ENCODE measurements at regions not wholly inside any gene's neighbourhood (a gene's known extent, or its start where the extent isn't known, plus 50 kb on each side); places are given as distances from the start of the nearest gene placed in this dataset.

DNA sequence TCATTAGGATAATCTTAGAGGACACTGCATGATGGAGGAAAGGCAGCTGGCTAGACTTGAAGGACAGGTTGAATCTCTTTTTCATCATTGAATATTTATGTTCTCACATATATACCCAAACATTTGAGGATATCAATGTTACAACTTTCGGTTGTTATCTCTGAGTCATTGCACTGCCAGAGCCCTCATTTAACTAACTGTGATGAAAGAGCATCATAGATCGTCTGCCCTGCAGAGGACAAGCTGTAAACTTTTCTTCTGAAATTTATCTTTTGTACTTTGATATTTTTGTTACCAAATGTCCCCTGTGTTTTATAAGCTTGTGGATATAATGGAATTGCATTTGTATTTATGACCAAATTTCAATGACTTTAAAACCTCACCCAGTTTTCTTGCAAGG lies 298.7 kb downstream of the PHF14 start:
- no TSS peak for BruUV-seq (replicated peaks)
- no peak overlapping the region for H3K4me2 ChIP-seq (ENCODE audit: low read length)
- ATAC-seq = no peak
- no peak overlapping the region for H3K9ac ChIP-seq (ENCODE audit: low read length)
- intact Hi-C loops (cut with micrococcal nuclease) = no loop called here
- TF ChIP-seq YY1 (IDR thresholded peaks at IDR 0.05; ENCODE audit: extremely low read depth, insufficient replicate concordance, low read depth, low read length) (no peak), JUND (IDR thresholded peaks at IDR 0.05) (no peak), ZNF274 (IDR thresholded peaks at IDR 0.05; ENCODE audit: low read depth, low read length) (no peak), EZH2 (IDR thresholded peaks at IDR 0.05) (no peak), EGR1 (IDR thresholded peaks at IDR 0.05; ENCODE audit: low read depth) (no peak), CEBPB (IDR thresholded peaks at IDR 0.05; ENCODE audit: low read depth) (no peak), FOSL1 (IDR thresholded peaks at IDR 0.05; ENCODE audit: low read depth) (no peak), ELF1 (IDR thresholded peaks at IDR 0.05; ENCODE audit: borderline replicate concordance, low read depth) (no peak), SIN3A (IDR thresholded peaks at IDR 0.05; ENCODE audit: low read depth) (no peak), EZH2phosphoT487 (IDR thresholded peaks at IDR 0.05; ENCODE audit: borderline replicate concordance) (no peak), ZFX (IDR thresholded peaks at IDR 0.05) (no peak)
- TF ChIP-seq, protein P1, sequence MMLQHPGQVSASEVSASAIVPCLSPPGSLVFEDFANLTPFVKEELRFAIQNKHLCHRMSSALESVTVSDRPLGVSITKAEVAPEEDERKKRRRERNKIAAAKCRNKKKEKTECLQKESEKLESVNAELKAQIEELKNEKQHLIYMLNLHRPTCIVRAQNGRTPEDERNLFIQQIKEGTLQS (IDR thresholded peaks at IDR 0.05) = no peak
- TF ChIP-seq, protein P2, sequence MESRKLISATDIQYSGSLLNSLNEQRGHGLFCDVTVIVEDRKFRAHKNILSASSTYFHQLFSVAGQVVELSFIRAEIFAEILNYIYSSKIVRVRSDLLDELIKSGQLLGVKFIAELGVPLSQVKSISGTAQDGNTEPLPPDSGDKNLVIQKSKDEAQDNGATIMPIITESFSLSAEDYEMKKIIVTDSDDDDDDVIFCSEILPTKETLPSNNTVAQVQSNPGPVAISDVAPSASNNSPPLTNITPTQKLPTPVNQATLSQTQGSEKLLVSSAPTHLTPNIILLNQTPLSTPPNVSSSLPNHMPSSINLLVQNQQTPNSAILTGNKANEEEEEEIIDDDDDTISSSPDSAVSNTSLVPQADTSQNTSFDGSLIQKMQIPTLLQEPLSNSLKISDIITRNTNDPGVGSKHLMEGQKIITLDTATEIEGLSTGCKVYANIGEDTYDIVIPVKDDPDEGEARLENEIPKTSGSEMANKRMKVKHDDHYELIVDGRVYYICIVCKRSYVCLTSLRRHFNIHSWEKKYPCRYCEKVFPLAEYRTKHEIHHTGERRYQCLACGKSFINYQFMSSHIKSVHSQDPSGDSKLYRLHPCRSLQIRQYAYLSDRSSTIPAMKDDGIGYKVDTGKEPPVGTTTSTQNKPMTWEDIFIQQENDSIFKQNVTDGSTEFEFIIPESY (IDR thresholded peaks at IDR 0.05; ENCODE audit: extremely low read depth, insufficient replicate concordance, low read length) = no peak
- H2AFZ ChIP-seq (ENCODE audit: low read depth, low read length, poor library complexity, severe bottlenecking) = no peak overlapping the region
- ChIA-PET CTCF (no interaction called here), RAD21 (ENCODE audit: low non-redundant PET in 1 of 2, low total read pairs in 2 of 2, uncharacterized antibody in 2 of 2, unreplicated experiment in 2 of 2) (no interaction called here), POLR2A (no interaction called here)
- no peaks in the 10 kb centered on the region for H3K9me3 ChIP-seq (ENCODE audit: control insufficient read depth in 1 of 2, insufficient read depth in 1 of 2, low read depth in 1 of 2, low read length in 2 of 2)
- no peak overlapping the region for H3K4me3 ChIP-seq (replicated peaks in 1 of 2; ENCODE audit: low read depth in 1 of 2, low read length in 2 of 2)
- H3K27ac ChIP-seq (ENCODE audit: low read depth, low read length) = no peak overlapping the region
- no peaks in the 10 kb centered on the region for H3K9me2 ChIP-seq (ENCODE audit: insufficient read depth)
- no peaks in the 10 kb centered on the region for H4K20me1 ChIP-seq (ENCODE audit: insufficient read depth)
- no peak for DNase-seq (ENCODE audit: low read depth, low spot score)
- H3K36me3 ChIP-seq (ENCODE audit: control insufficient read depth in 1 of 2, insufficient read depth in 2 of 2, low read length in 2 of 2) = no peaks in the 10 kb centered on the region
- H3K27me3 ChIP-seq (ENCODE audit: insufficient read depth, low read length) = no peaks in the 10 kb centered on the region
- no peaks in the 10 kb centered on the region for H3K4me1 ChIP-seq (ENCODE audit: control insufficient read depth in 1 of 2, insufficient read depth in 2 of 2, low read length in 2 of 2)
- H3K79me2 ChIP-seq (ENCODE audit: insufficient read depth, low read length) = no peaks in the 10 kb centered on the region

Measured in HCT116 (cell line).